ENCODE measurements at regions not wholly inside any gene's neighbourhood (a gene's known extent, or its start where the extent isn't known, plus 50 kb on each side); places are given as distances from the start of the nearest gene placed in this dataset.

DNA sequence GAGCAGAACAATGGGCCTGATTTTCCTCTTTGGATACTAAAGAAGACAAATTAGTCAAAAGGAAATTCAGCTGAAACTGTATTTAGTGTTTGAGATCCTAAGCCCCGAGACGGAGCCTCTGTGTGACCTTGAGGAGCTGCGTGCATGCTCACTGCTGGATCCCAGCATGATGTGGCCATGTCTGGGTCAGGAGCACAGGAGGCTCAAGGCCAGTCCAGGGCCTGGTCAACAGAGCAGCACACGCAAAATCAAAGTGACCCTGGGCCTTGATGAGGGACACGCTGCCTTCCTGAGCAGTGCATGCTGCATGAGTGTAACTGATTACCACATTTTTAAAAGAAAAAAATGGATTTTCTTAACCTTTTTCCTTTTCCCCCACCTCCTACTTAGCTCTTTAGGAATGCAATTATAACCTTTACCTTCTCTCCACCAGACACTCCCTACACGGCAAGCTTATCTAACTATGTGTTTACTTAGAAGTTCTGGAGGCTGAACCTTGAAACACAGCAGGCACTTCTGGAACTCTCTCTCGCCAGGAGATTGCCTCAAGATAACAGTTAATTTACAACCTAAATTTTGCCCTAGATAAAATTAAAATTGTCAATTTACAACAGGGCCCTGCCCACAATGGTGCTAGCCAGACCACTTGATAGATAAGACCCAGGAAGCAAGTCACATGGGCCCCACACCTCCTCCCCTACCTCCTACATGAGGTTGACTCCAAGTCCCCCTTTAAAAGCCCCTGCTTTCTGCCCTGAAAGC lies 144.6 kb downstream of the LRIG2 start:
- DNase-seq (ENCODE audit: low read depth in 4 of 4, low spot score in 3 of 4) = no peak

GRCh38 chr1:113219377-113219776 lies 146.4 kb downstream of the LRIG2 start:
- no peak for DNase-seq (ENCODE audit: low read depth in 4 of 4, low spot score in 3 of 4)

GRCh38 chr1:113219828-113220227 lies 146.8 kb downstream of the LRIG2 start:
- no peak for DNase-seq (ENCODE audit: low read depth in 4 of 4, low spot score in 3 of 4)

DNA sequence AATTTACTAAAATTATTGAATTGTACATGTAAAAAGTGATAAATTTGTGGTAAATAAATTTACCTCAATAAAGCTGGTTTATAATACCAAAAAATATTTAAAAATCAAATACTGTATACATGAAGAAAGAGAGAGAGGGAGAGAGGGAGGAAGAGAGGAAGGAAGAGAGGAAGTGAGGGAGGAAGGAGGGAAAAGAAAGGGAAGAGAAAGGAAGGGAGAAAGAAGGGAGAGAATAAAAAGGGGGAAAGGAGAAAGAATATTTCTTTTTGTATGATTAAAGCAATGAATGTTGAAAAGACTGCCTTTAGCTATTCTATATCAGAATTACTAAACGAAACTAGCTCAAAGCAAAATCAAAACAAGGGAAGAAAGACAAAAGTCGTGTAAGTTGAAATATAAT lies 150.0 kb downstream of the LRIG2 start:
- DNase-seq (ENCODE audit: low read depth in 4 of 4, low spot score in 3 of 4) = no peak

- no peak for DNase-seq (ENCODE audit: low read depth in 4 of 4, low spot score in 3 of 4)
Observed at GRCh38 chr1:113223546-113223945, 150.5 kb downstream of the LRIG2 start.

DNA sequence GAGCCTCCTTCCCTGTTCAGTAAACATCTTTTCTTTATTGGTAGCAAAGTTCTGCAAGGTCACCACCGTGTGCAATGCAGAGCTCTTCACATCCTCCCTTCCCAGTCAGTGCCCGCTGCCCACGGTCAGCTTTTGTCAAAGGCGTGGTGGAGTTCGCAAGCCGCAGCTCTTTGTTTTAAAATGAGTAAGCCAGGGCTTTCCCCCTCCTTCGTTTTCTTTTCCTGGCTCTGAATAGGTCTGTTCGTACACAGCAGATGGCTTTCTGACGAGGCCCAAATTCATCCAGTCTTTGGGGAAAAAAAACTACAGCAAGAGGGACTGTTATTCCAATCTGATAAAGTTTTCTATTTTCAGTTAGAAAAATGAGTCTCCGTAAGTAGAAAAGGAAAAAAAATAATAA lies 153.2 kb downstream of the LRIG2 start:
- no peak for DNase-seq (ENCODE audit: low read depth in 4 of 4, low spot score in 3 of 4)

GRCh38 chr1:113231866-113232265 lies 158.4 kb upstream of the MAGI3 start:
- no peak for DNase-seq (ENCODE audit: low read depth in 4 of 4, low spot score in 3 of 4)

DNA sequence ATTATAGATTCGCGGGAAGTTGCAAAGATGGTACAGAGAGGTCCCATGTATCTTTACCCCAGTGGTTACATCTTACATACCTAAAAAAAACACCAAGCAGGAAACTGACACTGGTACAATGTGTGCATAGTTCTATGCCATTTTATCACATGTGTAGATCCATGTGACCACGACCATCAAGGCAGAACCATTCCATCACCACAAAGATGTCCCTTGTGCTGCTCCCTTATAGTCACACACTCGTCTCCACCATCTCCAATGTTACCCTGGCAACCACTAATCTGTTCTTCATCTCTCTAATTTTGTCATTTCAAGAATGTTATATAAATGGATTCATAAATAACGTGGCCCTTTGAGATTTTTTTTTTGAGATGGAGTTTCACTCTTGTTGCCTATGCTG lies 156.9 kb upstream of the MAGI3 start:
- no peak for DNase-seq (ENCODE audit: low read depth in 4 of 4, low spot score in 3 of 4)

DNA sequence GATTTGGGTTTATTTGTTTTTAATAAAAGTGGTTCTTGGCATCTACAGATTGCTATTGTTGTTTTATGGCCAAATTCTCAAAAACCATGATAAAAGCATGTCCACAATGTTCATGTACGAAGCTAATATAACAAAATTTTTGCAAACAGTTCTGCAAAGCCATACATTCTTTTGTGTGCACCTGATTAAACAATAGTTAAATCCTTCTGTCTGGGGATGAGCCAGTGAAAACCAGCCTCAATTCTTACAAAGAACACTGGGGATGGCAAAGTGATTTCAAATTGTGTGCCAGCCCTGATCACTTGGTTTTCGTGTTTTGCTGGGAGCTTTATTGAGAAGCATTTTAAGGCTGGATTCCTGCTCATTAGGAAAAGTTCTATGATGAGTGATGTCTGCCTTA lies 149.1 kb upstream of the MAGI3 start:
- DNase-seq (ENCODE audit: low read depth in 4 of 4, low spot score in 3 of 4) = no peak

- DNase-seq (ENCODE audit: low read depth in 4 of 4, low spot score in 3 of 4) = no peak
Observed at GRCh38 chr1:113242481-113242880, 147.8 kb upstream of the MAGI3 start.

DNA sequence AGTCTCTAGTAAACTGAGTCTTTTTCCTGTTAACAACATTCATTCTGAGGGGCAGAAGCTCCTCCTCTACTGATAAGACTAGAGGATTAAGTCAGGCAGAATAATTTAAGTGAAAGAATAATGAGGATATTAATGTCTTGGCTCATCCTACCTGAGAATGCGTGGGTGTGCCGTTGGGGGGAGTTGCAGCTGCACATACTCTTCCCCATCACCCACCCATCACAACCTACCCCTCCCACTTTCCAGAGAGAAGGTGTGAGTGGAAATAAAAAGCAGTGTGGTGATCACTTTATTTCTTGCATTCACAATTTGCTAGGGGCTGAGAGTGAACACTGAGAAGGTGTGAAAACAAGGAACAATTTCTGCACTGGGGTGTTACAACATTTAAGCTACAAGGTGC lies 146.8 kb upstream of the MAGI3 start:
- DNase-seq (ENCODE audit: low read depth in 4 of 4, low spot score in 3 of 4) = no peak

DNA sequence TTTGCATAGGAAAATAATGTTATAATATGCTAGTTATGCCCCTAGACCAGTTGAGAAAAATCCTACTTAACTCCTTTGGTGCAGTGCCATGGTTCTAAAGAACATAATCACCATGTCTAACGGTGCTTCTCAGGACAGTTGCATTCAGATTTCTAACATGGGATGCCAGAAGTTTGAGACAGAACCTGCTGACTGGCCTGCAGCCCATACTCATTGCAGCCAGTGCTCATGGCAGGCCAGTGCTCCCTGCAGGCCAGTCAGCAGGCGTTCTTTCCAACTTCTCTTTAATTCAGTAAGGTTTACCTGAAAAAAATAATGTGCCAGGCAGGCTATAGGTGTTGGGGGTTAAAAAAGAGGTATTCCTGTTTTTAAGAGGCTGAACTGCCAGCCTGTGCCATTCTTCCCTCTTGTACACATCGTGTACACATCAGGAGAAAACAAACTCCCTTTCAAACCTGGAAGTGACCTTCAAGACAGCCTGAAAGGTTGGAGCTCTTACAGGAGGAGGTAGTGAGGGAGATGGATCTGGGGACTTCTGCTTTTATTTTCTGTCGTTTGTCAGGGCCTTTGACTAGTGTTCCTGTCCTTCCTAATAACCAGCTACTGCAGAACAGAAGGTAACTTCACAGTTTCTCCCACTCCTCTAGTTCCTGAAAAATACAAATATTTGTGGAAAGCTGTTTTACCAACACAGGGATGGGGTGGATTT lies 146.0 kb upstream of the MAGI3 start:
- no peak for DNase-seq (ENCODE audit: low read depth in 4 of 4, low spot score in 3 of 4)

DNA sequence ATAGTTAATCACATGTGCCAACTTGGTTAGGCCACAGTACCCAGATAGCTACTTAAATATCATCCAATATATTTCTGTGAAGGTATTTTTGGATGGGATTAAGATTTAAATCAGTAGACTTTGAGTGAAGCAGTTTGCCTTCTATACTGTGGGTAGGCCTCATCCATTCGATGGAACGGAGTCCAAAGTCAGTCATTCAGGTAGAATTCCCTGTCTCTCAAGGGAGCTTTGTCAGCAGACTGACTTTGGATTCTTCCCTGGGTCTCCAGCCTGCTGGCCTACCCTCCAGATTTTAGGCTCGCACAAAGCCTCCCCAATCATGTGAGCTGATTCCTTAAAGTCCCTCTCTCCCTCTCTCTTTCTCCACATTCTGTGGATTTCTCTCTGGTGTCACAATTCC lies 145.1 kb upstream of the MAGI3 start:
- no peak for DNase-seq (ENCODE audit: low read depth in 4 of 4, low spot score in 3 of 4)

GRCh38 chr1:113246929-113247328 lies 143.4 kb upstream of the MAGI3 start:
- DNase-seq (ENCODE audit: low read depth in 4 of 4, low spot score in 3 of 4) = no peak

DNA sequence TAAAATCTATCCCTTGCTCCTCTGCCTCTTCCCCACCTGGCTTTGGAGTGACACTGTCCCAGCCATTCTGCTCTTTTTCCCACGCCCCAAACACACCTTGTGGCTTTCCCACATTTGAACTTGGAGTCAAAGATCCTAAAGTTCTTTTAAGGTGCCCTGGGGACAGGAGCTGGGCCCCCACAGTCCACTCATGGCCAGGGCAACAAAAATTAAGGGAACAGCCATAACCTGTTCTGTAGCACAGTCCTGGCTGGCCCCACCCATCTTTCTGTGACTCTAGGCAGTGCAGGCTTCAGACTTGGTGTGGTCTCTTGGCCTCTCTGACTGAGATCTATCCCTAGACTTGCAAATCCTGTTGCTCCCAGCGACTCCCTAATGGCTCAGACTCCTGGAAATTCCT lies 143.0 kb upstream of the MAGI3 start:
- DNase-seq (ENCODE audit: low read depth in 4 of 4, low spot score in 3 of 4) = no peak

DNA sequence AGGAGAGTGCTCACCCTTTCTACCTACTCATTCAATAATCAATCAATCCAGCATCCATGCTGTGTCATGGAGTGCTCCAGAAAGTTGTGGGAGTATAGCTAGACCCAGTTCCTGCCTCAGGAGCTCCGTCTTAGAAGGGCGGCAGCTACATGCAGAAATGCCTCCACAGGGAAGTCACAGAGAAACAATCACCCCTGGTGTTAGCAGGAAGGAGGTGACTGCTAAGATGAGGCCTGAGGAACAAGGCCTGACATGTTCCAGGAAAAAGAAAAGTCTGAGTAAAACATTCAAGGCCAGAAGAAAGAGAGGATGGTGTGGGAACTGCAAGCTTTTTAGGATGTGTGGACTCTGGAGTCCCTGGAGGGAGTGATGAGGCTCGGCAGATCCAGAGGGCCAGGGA lies 142.5 kb upstream of the MAGI3 start:
- no peak for DNase-seq (ENCODE audit: low read depth in 4 of 4, low spot score in 3 of 4)

DNA sequence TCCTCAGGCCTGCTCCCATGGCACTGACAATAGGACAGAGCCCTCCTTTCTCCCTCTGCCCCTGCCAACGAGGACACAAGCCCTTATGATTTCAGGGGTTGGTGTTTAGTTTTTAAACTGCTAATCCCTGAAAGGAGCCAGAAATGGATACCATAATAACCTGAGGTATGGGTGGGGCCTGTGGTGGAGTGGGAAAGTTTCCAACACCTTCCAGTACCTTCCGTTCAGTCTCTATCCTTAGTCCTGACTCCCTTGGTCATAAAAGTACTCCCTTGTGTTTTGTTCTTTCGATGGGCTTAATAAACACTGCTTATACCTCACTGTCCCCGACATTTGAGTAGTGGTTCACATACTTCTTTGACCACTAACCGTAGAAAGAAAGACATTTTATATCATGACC lies 141.8 kb upstream of the MAGI3 start:
- no peak for DNase-seq (ENCODE audit: low read depth in 4 of 4, low spot score in 3 of 4)

DNA sequence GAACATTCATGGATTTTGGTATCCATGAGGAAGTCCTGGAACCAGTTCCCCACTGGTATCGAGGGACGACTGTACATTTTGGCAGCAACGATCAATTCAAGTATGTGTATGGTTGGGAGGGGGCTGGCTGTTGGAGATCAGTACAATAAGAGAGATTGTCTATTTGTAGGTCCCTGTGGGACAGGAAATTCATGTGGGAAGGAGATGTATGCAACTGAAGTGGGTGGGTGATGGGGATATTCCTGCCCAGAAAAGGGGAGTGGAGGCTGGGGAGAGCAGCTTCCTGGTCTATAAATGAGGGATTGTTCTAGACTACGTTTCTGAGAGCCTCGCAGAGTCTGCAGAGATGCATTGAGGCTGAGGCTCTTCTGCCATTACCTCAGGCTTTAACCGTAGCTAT lies 140.2 kb upstream of the MAGI3 start:
- DNase-seq (ENCODE audit: low read depth in 4 of 4, low spot score in 3 of 4) = no peak

DNA sequence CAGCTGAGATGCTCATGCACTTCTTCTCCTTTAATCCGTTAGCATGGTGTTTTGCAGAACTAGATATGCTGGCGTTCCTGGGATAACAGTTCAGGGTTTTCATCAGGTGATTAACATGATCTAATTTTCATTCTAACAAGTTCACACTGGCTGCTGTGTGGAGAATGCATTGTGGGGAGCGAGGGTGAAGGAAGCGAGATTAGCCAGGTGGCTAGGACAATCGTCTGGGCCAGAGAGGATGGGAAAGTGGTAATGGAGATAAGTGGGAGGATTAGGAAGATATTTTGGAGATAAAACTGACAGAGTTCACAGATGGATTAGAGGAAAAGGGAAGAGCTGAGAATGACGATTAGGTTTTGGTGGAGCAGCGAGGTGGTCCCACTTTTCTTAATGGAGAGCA lies 138.1 kb upstream of the MAGI3 start:
- no peak for DNase-seq (ENCODE audit: low read depth in 4 of 4, low spot score in 3 of 4)

- no peak for DNase-seq (ENCODE audit: low read depth in 4 of 4, low spot score in 3 of 4)
Observed at GRCh38 chr1:113253187-113253586, 137.1 kb upstream of the MAGI3 start.

DNA sequence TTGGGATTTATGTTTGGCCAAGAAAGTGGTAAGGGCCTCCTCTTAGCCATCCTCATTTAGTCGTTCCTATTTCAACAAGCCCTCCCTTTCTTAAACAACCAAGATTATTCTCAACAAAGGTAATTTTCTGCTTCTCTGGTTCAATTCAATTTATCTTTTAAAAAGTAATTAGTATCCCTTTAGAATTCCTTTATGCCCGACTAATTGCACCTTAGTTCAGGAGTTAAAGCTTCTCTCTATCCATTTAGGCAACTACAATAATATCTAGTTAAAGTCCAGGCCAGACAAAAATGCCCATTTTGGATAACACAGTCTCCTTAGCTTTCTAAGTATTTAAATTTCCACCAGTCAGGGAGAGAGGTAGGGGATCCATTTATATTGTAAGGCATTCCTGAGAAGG lies 136.7 kb upstream of the MAGI3 start:
- DNase-seq (ENCODE audit: low read depth in 4 of 4, low spot score in 3 of 4) = no peak

- DNase-seq (ENCODE audit: low read depth in 4 of 4, low spot score in 3 of 4) = no peak
Observed at GRCh38 chr1:113255038-113255719, 135.1 kb upstream of the MAGI3 start.

Measured in left renal pelvis (tissue), 4 donors.